ENCODE measurements at regions not wholly inside any gene's neighbourhood (a gene's known extent, or its start where the extent isn't known, plus 50 kb on each side); places are given as distances from the start of the nearest gene placed in this dataset.
"Not testable (repeated sequence)": the region's sequence is repeated elsewhere in the genome, so short reads cannot be mapped to it uniquely, and the experiment has no call there.

GRCh38 chr6:84635081-84635761 lies 129.2 kb downstream of the TBX18 start:
- no peak for DNase-seq

GRCh38 chr6:84633771-84634170 lies 130.6 kb downstream of the TBX18 start:
- no peak for DNase-seq

GRCh38 chr6:84626527-84626926 lies 137.9 kb downstream of the TBX18 start:
- not testable (repeated sequence) for DNase-seq

GRCh38 chr6:84625506-84625905 lies 138.9 kb downstream of the TBX18 start:
- DNase-seq, result no peak

- no peak for DNase-seq
Measured at GRCh38 chr6:84623956-84624680, 140.3 kb downstream of the TBX18 start.

- DNase-seq, result peak; percentile 22
Measured at GRCh38 chr6:84618836-84619235, 145.6 kb downstream of the TBX18 start.

GRCh38 chr6:84618046-84618752 lies 146.2 kb downstream of the TBX18 start:
- peak; percentile 10 for DNase-seq

GRCh38 chr6:84615987-84616386 lies 148.4 kb downstream of the TBX18 start:
- DNase-seq, result no peak

GRCh38 chr6:84615113-84615850 lies 149.1 kb downstream of the TBX18 start:
- no peak for DNase-seq

- DNase-seq, result no peak
Measured at GRCh38 chr6:84606860-84607259, 157.5 kb downstream of the TBX18 start.

GRCh38 chr6:84605298-84605697 lies 159.1 kb downstream of the TBX18 start:
- DNase-seq, result no peak

GRCh38 chr6:84601366-84601765 lies 163.0 kb downstream of the TBX18 start:
- DNase-seq, result no peak

- DNase-seq, result no peak
Measured at GRCh38 chr6:84599991-84600390, 164.4 kb downstream of the TBX18 start.

GRCh38 chr6:84597238-84597875 lies 167.0 kb downstream of the TBX18 start:
- DNase-seq, result no peak

- DNase-seq, result no peak
Measured at GRCh38 chr6:84596488-84596887, 167.9 kb downstream of the TBX18 start.

GRCh38 chr6:84588697-84589080 lies 175.7 kb downstream of the TBX18 start:
- DNase-seq, result no peak

GRCh38 chr6:84587994-84588696 lies 176.3 kb downstream of the TBX18 start:
- not testable (repeated sequence) for DNase-seq

- DNase-seq, result not testable (repeated sequence)
Measured at GRCh38 chr6:84587202-84587940, 177.0 kb downstream of the TBX18 start.

GRCh38 chr6:84583784-84584183 lies 180.6 kb downstream of the TBX18 start:
- DNase-seq, result no peak

GRCh38 chr6:84582997-84583396 lies 181.4 kb downstream of the TBX18 start:
- no peak for DNase-seq
